Left forelimb (tissue), 1 donor: ENCODE measurements at regions not wholly inside any gene's neighbourhood (a gene's known extent, or its start where the extent isn't known, plus 50 kb on each side); places are given as distances from the start of the nearest gene placed in this dataset.

ENCODE experiments used
- DNase-seq: peaks from one replicate; pipeline ENCODE4 v3.0.0-alpha.2; 2018; ENCODE audit warnings: low spot score

GRCh38 chr4:33334416-33334815 is 2614.2 kb downstream of the PCDH7 start:
- DNase-seq, result no peak

GRCh38 chr4:33339762-33340161 is 2619.6 kb downstream of the PCDH7 start:
- DNase-seq, result no peak

- no peak for DNase-seq
Measured at GRCh38 chr4:33340168-33340567, 2620.0 kb downstream of the PCDH7 start.

- no peak for DNase-seq
Measured at GRCh38 chr4:33349376-33349775, 2629.2 kb downstream of the PCDH7 start.

- DNase-seq, result no peak
Measured at GRCh38 chr4:33357121-33357520, 2637.0 kb downstream of the PCDH7 start.

- DNase-seq, result no peak
Measured at GRCh38 chr4:33369446-33369845, 2649.3 kb downstream of the PCDH7 start.

GRCh38 chr4:33381816-33382215 is 2661.6 kb downstream of the PCDH7 start:
- no peak for DNase-seq

- no peak for DNase-seq
Measured at GRCh38 chr4:33386764-33387163, 2666.6 kb downstream of the PCDH7 start.

- no peak for DNase-seq
Measured at GRCh38 chr4:33390976-33391375, 2670.8 kb downstream of the PCDH7 start.

GRCh38 chr4:33395731-33396485 is 2675.7 kb downstream of the PCDH7 start:
- no peak for DNase-seq

GRCh38 chr4:33400504-33400903 is 2680.3 kb downstream of the PCDH7 start:
- DNase-seq, result no peak

GRCh38 chr4:33407496-33407895 is 2687.3 kb downstream of the PCDH7 start:
- DNase-seq, result no peak

- no peak for DNase-seq
Measured at GRCh38 chr4:33411182-33411581, 2691.0 kb downstream of the PCDH7 start.

- DNase-seq, result no peak
Measured at GRCh38 chr4:33421887-33422286, 2701.7 kb downstream of the PCDH7 start.

GRCh38 chr4:33422656-33423055 is 2702.5 kb downstream of the PCDH7 start:
- no peak for DNase-seq

GRCh38 chr4:33425936-33426335 is 2705.8 kb downstream of the PCDH7 start:
- DNase-seq, result no peak

- no peak for DNase-seq
Measured at GRCh38 chr4:33427676-33428075, 2707.5 kb downstream of the PCDH7 start.

- DNase-seq, result no peak
Measured at GRCh38 chr4:33429971-33430370, 2709.8 kb downstream of the PCDH7 start.

- no peak for DNase-seq
Measured at GRCh38 chr4:33437406-33437805, 2717.2 kb downstream of the PCDH7 start.

GRCh38 chr4:33446953-33447352 is 2726.8 kb downstream of the PCDH7 start:
- no peak for DNase-seq

- DNase-seq, result no peak
Measured at GRCh38 chr4:33448948-33449347, 2728.8 kb downstream of the PCDH7 start.

- DNase-seq, result no peak
Measured at GRCh38 chr4:33453436-33453835, 2733.3 kb downstream of the PCDH7 start.

GRCh38 chr4:33453916-33454315 is 2733.7 kb downstream of the PCDH7 start:
- DNase-seq, result no peak

GRCh38 chr4:33465565-33465964 is 2745.4 kb downstream of the PCDH7 start:
- DNase-seq, result no peak
